GM13977 (cell line): ENCODE measurements at regions not wholly inside any gene's neighbourhood (a gene's known extent, or its start where the extent isn't known, plus 50 kb on each side); places are given as distances from the start of the nearest gene placed in this dataset.

Experiments
- DNase-seq: peaks from one replicate; pipeline ENCODE4 v3.0.0; 2012; ENCODE audit warnings: low spot score
- in situ Hi-C: fragments of 300-500 bp; cut with MboI; formaldehyde crosslinking; loops from one replicate; pipeline ENCODE4 v1.12.0; 2022; ENCODE audit warnings: low sequenced_read_pairs, low pct_unique_long_range_greater_than_20kb, mixed read lengths, inconsistent platforms; ENCODE audit not compliant: unreplicated experiment
- TF ChIP-seq, protein P1 (sequence below): IDR thresholded peaks from 2 replicates; pipeline ENCODE4 v1.5.1; 2012; ENCODE audit warnings: mild to moderate bottlenecking, control low read depth; ENCODE audit not compliant: insufficient read depth; ENCODE audit errors: extremely low read depth, missing control alignments

DNA sequence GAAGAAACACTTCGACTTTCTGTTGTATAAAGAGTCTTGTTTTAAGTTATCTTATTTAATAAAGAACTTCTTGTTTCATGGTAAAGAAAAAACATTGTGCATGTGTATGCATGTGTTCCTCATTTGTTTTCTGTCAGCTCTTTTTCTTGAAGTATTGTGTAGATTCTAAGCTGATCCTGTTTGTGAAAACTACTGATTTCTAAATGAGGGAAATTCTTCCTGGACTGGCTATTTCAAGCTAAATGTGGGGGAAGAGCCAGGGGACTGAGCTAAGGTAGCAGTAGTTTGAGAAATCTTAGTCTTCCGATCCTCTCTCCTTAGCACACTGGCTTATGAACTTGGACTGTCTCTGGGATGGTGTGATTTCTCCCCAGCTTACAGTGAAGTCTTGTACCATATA is 56.4 kb upstream of the RBMS1 start:
- TF ChIP-seq, protein P1, sequence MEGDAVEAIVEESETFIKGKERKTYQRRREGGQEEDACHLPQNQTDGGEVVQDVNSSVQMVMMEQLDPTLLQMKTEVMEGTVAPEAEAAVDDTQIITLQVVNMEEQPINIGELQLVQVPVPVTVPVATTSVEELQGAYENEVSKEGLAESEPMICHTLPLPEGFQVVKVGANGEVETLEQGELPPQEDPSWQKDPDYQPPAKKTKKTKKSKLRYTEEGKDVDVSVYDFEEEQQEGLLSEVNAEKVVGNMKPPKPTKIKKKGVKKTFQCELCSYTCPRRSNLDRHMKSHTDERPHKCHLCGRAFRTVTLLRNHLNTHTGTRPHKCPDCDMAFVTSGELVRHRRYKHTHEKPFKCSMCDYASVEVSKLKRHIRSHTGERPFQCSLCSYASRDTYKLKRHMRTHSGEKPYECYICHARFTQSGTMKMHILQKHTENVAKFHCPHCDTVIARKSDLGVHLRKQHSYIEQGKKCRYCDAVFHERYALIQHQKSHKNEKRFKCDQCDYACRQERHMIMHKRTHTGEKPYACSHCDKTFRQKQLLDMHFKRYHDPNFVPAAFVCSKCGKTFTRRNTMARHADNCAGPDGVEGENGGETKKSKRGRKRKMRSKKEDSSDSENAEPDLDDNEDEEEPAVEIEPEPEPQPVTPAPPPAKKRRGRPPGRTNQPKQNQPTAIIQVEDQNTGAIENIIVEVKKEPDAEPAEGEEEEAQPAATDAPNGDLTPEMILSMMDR: no peak
- in situ Hi-C loops: no loop called here
- no peak for DNase-seq

DNA sequence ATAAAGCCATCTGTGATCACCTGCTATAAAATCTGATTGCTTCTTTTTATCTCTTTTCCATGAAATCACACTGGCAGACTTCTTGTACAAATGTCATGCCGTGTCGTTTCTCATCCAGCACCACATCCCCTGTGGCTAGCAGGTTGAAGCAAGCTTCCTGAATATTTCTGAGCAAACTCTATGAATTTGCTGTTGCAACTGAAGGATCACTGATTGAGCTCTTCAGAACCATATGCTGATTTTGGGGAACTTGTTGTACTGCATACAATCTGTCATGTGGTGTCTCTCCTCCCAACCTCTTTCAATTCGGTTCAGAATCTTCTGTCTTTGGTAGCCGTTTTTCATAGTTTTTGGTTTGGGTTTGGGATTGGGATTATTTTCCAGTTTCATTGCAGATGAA is 57.7 kb upstream of the RBMS1 start:
- in situ Hi-C loops: no loop called here
- DNase-seq: no peak
- TF ChIP-seq, protein P1: no peak

DNA sequence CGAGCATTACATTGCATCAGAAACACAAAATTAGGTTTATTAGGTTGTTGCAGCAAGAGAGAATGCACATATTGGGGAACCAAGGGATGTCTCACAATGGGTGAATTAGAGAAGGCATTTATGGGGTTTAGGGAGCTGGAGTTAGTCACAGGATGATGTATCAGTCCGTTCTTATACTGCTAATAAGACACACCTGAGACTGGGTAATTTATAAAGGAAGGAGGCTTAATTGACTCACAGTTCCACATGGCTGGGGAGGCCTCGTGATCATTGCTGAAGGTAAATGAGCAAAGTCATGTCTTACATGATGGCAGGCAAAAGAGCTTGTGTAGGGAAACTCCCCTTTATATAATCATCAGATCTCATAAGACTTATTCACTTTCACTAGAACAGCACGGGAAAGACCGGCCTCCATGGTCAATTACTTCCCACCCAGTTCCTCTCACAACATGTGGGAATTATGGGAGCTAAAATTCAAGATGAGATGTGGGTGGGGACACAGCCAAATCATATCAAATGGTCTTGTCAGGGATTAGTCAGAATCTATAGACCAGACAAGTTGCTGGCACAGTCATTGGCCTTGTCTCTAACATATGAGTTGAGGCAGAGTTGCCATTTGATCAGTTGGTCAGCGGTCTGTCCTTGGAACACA is 61.9 kb upstream of the RBMS1 start:
- DNase-seq: no peak
- TF ChIP-seq, protein P1: no peak
- in situ Hi-C loops: no loop called here

DNA sequence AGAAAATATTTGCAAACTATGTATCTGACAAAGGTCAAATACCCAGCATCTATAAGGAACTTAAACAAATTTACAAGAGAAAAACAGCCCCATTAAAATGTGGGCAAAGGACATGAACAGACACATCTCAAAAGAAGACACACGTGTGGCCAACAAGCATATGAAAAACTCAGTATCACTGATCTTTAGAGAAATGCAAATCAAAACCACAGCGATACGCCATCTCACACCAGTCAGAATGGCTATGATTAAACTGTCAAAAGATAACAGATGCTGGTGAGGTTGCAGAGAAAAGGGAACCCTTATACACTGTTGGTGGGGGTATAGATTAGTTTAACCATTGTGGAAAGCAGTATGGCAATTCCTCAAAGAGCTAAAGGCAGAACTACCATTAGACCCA is 64.3 kb upstream of the RBMS1 start:
- in situ Hi-C loops: no loop called here
- TF ChIP-seq, protein P1: no peak
- DNase-seq: no peak

DNA sequence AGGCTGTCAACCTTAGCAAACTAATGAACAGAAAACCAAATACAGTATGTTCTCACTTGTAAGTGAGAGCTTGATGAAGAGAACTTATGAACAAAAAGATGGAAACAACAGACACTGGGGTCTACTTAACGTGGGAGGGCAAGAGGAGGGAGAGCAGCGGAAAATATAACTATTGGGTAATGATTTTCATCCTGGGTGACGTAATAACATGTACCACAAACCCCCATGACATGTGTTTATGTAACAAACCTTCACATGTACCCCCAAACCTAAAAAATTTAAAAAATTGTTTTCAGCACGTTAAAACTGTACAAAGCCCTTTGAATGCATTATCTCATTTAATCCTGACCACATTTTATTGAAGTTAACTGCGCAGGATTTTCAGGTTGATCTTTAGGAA is 64.9 kb upstream of the RBMS1 start:
- TF ChIP-seq, protein P1: no peak
- no peak for DNase-seq
- in situ Hi-C loops: no loop called here

DNA sequence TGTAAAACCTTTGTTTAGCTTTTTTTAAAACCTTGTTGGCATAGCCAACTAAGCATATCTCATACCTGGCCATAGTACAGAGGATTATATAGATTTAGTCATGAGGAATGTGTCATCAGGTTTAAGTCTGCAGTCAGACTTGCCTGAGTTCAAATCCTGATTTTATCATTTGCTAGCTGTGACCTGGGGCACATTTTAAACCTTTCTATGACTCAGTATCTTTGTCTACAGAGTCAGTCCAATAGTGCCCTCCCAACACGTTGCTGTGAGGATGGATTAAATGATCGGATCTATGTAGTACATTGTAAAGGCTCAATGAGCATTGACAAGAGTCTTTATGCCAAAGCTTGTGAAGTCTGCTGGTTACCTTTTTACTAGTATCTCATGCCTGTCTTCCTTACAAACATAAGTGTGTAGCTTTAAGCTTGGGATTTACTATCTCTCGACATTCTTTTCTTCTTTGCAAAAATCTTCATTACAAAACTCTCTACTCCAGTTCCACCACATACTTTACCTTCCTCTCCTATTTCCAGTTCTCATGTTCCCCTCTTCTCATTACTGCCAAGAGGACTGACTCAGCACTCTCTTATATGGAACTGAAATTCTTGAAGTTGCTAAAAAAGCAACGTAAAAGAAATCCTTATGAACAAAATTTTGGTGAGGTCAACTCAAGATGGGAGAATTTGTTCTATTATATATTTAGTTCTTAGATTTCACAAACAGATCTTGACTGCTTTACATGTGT is 68.1 kb upstream of the RBMS1 start:
- DNase-seq: no peak
- in situ Hi-C loops: no loop called here
- TF ChIP-seq, protein P1: no peak
